ENCODE measurements at regions not wholly inside any gene's neighbourhood (a gene's known extent, or its start where the extent isn't known, plus 50 kb on each side); places are given as distances from the start of the nearest gene placed in this dataset.
"Not testable (repeated sequence)": the region's sequence is repeated elsewhere in the genome, so short reads cannot be mapped to it uniquely, and the experiment has no call there.

GRCh38 chr14:45798659-45799058 lies 545.7 kb upstream of the MIS18BP1 start:
- CTCF ChIA-PET, result no interaction called here
- no peak overlapping the region for H4K8ac ChIP-seq (ENCODE audit: low read depth in 2 of 2, low read length in 2 of 2)
- no peaks in the 10 kb centered on the region for H3K79me1 ChIP-seq (ENCODE audit: low read depth in 1 of 2, low read length in 2 of 2)
- no peak overlapping the region for H3K4me2 ChIP-seq (ENCODE audit: low read depth, low read length)
- in situ Hi-C loops (cut with MboI; ENCODE audit: low sequenced_read_pairs) (no loop called here), dilution Hi-C loops (cut with HindIII; ENCODE audit: low sequenced_read_pairs, unreplicated experiment) (no loop called here), intact Hi-C loops (cut with micrococcal nuclease) (no loop called here)
- TF ChIP-seq NFE2L2 (IDR thresholded peaks at IDR 0.05; ENCODE audit: low read depth, low read length) (no peak), RFX5 (IDR thresholded peaks at IDR 0.05; ENCODE audit: low read depth, low read length) (no peak), CTCF (conservative IDR thresholded peaks at IDR 0.05; ENCODE audit: low read depth, low read length) (no peak), POLR2A (IDR thresholded peaks at IDR 0.05; ENCODE audit: low read depth, low read length) (no peak), MXI1 (IDR thresholded peaks at IDR 0.05; ENCODE audit: borderline replicate concordance, low read depth, low read length) (no peak), RCOR1 (IDR thresholded peaks at IDR 0.05; ENCODE audit: insufficient replicate concordance, low read length) (no peak), FOS (IDR thresholded peaks at IDR 0.05; ENCODE audit: low read depth, low read length) (no peak), MAFK (IDR thresholded peaks at IDR 0.05; ENCODE audit: low read depth, low read length) (no peak)
- H3K56ac ChIP-seq (ENCODE audit: extremely low read depth, insufficient read depth, low read length), result no peak overlapping the region
- POLR2A ChIA-PET (ENCODE audit: unreplicated experiment), result interaction anchor here (0.5 kb wide), 1 partner anchor 65 kb away, joined by 4 read pairs; no protein-coding TSS in a partner anchor
- H2BK5ac ChIP-seq (ENCODE audit: low read depth, low read length, poor library complexity, severe bottlenecking), result no peak overlapping the region
- H4K20me1 ChIP-seq (ENCODE audit: insufficient read depth, low read length), result no peaks in the 10 kb centered on the region
- H2AFZ ChIP-seq (replicated peaks; ENCODE audit: low read length, poor library complexity), result no peak overlapping the region
- peaks cover 4% of the 10 kb centered on the region for H3K9me3 ChIP-seq (ENCODE audit: control insufficient read depth, insufficient read depth, low read length)
- no TSS peak for BruUV-seq (replicated peaks)
- DNase-seq (no peak), ATAC-seq (ENCODE audit: low read depth) (no peak)
- no peaks in the 10 kb centered on the region for H3K27me3 ChIP-seq (ENCODE audit: control insufficient read depth, insufficient read depth, low read length)
- no peak overlapping the region for H4K5ac ChIP-seq (ENCODE audit: low read depth, low read length)
- no peak overlapping the region for H2AK9ac ChIP-seq (replicated peaks; ENCODE audit: low read depth, low read length, poor library complexity)
- no peak overlapping the region for H2BK20ac ChIP-seq (ENCODE audit: low read depth, low read length)
- no peak overlapping the region for H3K4ac ChIP-seq (ENCODE audit: low read depth, low read length)
- no peak overlapping the region for H3K4me3 ChIP-seq (ENCODE audit: insufficient read depth, low read depth, low read length)
- H3K9me1 ChIP-seq (ENCODE audit: insufficient read depth, low read length), result no peaks in the 10 kb centered on the region
- no peak overlapping the region for H3K27ac ChIP-seq (ENCODE audit: insufficient read depth, low read length)
- no peak overlapping the region for H2AK5ac ChIP-seq (ENCODE audit: low read depth, low read length)
- no peak overlapping the region for H4K91ac ChIP-seq (ENCODE audit: insufficient read depth, low read depth, low read length)
- no peak overlapping the region for H2BK120ac ChIP-seq (ENCODE audit: low read depth, low read length)
- H3K36me3 ChIP-seq (ENCODE audit: control insufficient read depth, insufficient read depth, low read length), result no peaks in the 10 kb centered on the region
- no peak overlapping the region for H3K9ac ChIP-seq (ENCODE audit: low read depth, low read length)
- H2BK15ac ChIP-seq (ENCODE audit: low read depth, low read length), result no peak overlapping the region
- H3K18ac ChIP-seq (ENCODE audit: low read depth, low read length), result no peak overlapping the region
- no peak overlapping the region for H3K23ac ChIP-seq (ENCODE audit: low read depth, low read length)
- no peak overlapping the region for H3K14ac ChIP-seq (replicated peaks; ENCODE audit: low read depth, low read length)
- WGBS, 2 experiments (ENCODE audit: extremely low coverage in 2 of 2, insufficient read length in 1 of 2), result no CpG with 5 or more reads among the region's 3 CpGs
- no peaks in the 10 kb centered on the region for H3K4me1 ChIP-seq (ENCODE audit: control insufficient read depth, insufficient read depth, low read length)

GRCh38 chr14:45796006-45796405 lies 543.0 kb upstream of the MIS18BP1 start:
- H3K4me3 ChIP-seq (ENCODE audit: insufficient read depth, low read depth, low read length); H3K23ac ChIP-seq (ENCODE audit: low read depth, low read length); H3K14ac ChIP-seq (replicated peaks; ENCODE audit: low read depth, low read length); H4K5ac ChIP-seq (ENCODE audit: low read depth, low read length); H3K56ac ChIP-seq (ENCODE audit: extremely low read depth, insufficient read depth, low read length); H2AK5ac ChIP-seq (ENCODE audit: low read depth, low read length); H2AFZ ChIP-seq (replicated peaks; ENCODE audit: low read length, poor library complexity); H2BK15ac ChIP-seq (ENCODE audit: low read depth, low read length); H3K79me1 ChIP-seq (ENCODE audit: low read depth in 1 of 2, low read length in 2 of 2); H4K91ac ChIP-seq (ENCODE audit: insufficient read depth, low read depth, low read length); POLR2A ChIA-PET (ENCODE audit: unreplicated experiment); H3K9me3 ChIP-seq (ENCODE audit: control insufficient read depth, insufficient read depth, low read length); BruUV-seq (replicated peaks); dilution Hi-C loops (cut with HindIII; ENCODE audit: low sequenced_read_pairs, unreplicated experiment); H2BK20ac ChIP-seq (ENCODE audit: low read depth, low read length); H3K4me1 ChIP-seq (ENCODE audit: control insufficient read depth, insufficient read depth, low read length); H3K4ac ChIP-seq (ENCODE audit: low read depth, low read length); H3K18ac ChIP-seq (ENCODE audit: low read depth, low read length); H3K27me3 ChIP-seq (ENCODE audit: control insufficient read depth, insufficient read depth, low read length); H3K36me3 ChIP-seq (ENCODE audit: control insufficient read depth, insufficient read depth, low read length); DNase-seq; H3K27ac ChIP-seq (ENCODE audit: insufficient read depth, low read length); H2BK120ac ChIP-seq (ENCODE audit: low read depth, low read length); H3K9ac ChIP-seq (ENCODE audit: low read depth, low read length); ATAC-seq (ENCODE audit: low read depth); H3K9me1 ChIP-seq (ENCODE audit: insufficient read depth, low read length); H4K20me1 ChIP-seq (ENCODE audit: insufficient read depth, low read length); H2AK9ac ChIP-seq (replicated peaks; ENCODE audit: low read depth, low read length, poor library complexity); intact Hi-C loops (cut with micrococcal nuclease); H4K8ac ChIP-seq (ENCODE audit: low read depth in 2 of 2, low read length in 2 of 2); CTCF ChIA-PET; in situ Hi-C loops (cut with MboI; ENCODE audit: low sequenced_read_pairs); H3K4me2 ChIP-seq (ENCODE audit: low read depth, low read length); H2BK5ac ChIP-seq (ENCODE audit: low read depth, low read length, poor library complexity, severe bottlenecking): not testable (repeated sequence)
- no CpG with 5 or more reads among the region's 8 CpGs for WGBS, 2 experiments (ENCODE audit: extremely low coverage in 2 of 2, insufficient read length in 1 of 2)
